Keratinocyte (primary cell): ENCODE measurements at regions not wholly inside any gene's neighbourhood (a gene's known extent, or its start where the extent isn't known, plus 50 kb on each side); places are given as distances from the start of the nearest gene placed in this dataset.

Experiments
- CTCF ChIP-seq, 3 experiments: IDR thresholded peaks in 1 of 3; conservative IDR thresholded peaks in 1 of 3; optimal IDR thresholded peaks in 1 of 3; 2 replicates in 2 of 3; 3 replicates in 1 of 3; pipeline versions ENCODE3 to v1.5.1; 2011; ENCODE audit warnings: low read length in 3 of 3, mild to moderate bottlenecking in 3 of 3, moderate library complexity in 2 of 3, control low read depth in 1 of 3, inconsistent platforms in 1 of 3; ENCODE audit not compliant: insufficient read depth in 2 of 3; ENCODE audit errors: extremely low read depth in 1 of 3
- EZH2 ChIP-seq: IDR thresholded peaks from one replicate; pipeline ENCODE4 v1.6.1; 2012; ENCODE audit warnings: inconsistent platforms, mild to moderate bottlenecking, low read length, moderate library complexity

DNA sequence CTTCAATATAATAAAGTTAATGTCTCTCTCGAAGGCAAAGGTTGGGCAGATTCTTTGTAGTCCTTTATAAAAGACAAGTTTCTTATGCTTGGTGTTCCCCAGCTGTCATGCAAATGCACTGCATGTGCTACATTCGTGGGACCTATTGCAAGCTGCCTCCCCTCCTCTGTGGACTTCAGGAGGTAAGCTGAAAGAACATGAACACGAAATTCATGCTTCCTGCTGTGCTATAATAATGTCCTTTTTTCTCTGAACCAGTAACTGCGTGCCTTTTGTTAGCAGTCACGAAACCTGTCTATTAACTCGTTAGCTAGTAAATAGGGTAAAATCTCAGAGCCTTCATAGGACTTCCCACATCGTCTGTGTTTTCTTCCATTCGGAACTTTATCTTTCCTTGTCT, 363.5 kb downstream of the CDH9 start:
- TF ChIP-seq CTCF (optimal IDR thresholded peaks at IDR 0.05 in 1 of 3, IDR thresholded peaks at IDR 0.05 in 1 of 3, conservative IDR thresholded peaks at IDR 0.05 in 1 of 3; ENCODE audit: extremely low read depth in 1 of 3, insufficient read depth in 2 of 3, low read length in 3 of 3) (no peak), EZH2 (no peak)
